ENCODE measurements at regions not wholly inside any gene's neighbourhood (a gene's known extent, or its start where the extent isn't known, plus 50 kb on each side); places are given as distances from the start of the nearest gene placed in this dataset.
"Not testable (repeated sequence)": the region's sequence is repeated elsewhere in the genome, so short reads cannot be mapped to it uniquely, and the experiment has no call there.

DNA sequence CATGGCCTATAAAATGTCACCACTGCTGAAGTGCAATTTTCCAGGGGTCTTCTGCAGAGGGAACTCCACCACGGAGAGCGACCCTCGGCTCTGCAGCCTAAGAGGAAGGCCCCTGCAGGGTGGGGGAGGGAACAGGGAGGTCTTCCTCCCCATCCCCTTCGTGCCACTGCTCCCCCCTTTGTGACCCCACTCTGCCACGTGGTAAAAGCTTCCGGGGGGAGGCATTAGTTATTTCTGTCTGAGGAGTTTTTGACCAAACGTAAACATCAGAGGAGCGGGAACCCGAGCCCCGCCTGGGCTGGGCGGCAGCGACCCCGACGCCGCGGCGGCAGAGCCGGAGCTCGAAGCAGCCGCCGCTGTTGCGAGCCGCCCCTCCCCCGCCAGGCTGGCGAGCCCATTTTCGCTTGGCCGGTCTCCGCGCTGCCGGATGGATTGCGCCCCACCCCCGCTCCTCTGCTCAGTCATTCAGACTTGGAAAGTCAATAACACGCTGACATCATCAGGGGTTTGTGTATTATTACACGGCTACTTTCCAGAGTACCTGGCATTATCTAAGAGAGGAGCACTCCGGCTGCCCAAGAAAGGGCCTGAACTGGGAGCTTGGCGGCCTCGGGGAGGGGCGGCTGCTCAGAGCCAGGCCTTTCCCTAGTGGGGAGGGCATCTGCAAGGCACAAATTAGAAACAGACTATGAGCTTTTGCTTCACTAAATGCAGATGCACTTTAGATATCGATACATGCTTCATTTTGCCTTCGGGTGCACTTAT, 162.5 kb upstream of the TBL1XR1 start:
- DNase-seq: peak; percentile 84

DNA sequence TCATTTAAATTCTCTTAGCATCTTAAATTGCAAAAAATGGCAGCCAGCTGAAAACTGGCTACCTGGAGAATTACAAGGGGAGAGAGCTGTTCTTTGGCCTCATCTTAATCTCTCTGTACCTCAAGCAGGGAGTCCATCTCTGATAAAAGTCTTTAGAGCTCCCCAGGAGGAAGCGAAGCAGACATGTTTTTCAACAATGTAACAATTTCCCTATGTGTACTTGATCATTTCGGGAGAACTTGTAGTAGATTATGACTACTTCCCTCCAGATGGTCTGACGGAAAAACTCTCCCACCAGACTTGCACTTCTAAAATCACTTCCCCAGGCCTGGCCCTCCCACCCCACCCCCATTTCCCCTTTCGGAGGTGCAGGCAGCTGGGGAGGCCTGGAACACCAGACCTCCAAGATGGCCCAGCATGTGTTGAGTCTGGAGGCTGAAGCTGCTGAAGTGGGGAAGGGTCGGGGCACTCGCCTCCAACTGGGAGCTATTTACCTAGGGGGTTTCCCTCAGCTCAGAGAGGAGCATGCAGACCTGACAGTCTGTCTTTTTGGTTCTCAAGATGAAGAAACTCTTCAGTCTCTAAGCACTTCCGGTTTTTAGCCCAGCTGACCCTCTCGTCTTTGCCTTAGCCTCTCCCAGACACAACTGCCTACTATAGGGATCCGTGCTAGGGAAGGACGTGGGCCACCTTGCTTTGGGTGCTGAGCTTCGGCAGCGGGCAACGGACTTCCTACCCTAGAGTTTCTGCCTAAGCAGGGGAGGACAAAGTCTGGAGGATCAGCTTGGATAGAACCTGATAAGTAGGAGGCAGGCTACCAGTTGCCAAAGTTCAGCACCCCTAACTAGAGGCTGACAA, 164.0 kb upstream of the TBL1XR1 start:
- no peak for DNase-seq

DNA sequence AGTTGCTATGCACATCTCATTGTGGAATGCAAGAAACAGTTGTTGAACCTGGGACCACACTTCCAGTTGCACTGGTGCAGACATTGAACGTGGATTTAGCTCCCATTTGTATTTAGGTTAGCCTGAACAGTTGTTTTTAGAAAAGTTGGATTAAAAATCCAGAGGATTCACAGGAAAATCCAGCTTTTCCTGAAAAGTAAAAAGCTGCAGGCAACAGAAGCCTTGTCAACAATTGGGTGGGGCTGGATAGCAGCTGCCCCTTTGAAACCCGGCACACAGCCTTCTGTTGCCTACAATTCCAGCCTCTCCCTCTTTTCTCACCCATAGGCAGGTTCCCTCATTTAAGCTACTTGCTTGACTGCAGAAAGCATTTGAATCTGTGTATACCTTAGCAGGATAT, 165.3 kb upstream of the TBL1XR1 start:
- DNase-seq: peak; percentile 65

DNA sequence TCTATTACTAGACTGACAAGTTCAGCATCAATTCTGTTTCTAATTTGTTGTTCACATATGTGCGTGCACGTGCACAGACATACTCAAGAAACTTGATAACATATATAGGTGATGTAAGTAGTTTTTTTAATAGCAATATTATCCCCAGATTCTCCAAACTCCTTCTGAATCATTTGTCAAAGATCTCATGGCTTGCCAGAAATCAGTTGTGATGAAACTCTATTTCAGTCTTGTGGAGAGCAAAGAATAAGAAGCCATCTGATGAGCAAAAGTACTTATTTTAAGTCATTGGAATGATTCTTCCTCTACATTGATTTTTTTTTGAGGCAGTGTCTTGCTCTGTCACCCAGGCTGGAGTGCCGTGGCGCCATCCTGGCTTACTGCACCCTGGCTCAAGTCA, 167.0 kb upstream of the TBL1XR1 start:
- DNase-seq: no peak

DNA sequence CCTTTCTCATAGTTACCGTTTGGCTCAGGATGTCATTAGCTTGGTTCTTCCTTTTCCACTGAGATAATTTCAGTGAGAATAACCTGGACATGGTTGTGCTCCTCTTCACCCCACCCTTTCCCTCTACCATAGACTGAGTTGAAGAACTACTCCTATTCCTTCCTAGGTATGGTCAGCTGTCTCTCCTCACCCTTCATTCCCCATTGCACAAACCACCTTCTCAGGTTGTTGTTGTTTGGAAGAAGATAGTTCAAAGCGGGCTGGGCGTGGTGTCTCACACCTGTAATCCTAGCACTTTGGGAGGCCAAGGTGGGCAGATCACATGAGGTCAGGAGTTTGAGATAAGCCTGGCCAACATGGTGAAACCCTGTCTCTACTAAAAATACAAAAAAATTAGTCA, 168.0 kb upstream of the TBL1XR1 start:
- DNase-seq: not testable (repeated sequence)

DNA sequence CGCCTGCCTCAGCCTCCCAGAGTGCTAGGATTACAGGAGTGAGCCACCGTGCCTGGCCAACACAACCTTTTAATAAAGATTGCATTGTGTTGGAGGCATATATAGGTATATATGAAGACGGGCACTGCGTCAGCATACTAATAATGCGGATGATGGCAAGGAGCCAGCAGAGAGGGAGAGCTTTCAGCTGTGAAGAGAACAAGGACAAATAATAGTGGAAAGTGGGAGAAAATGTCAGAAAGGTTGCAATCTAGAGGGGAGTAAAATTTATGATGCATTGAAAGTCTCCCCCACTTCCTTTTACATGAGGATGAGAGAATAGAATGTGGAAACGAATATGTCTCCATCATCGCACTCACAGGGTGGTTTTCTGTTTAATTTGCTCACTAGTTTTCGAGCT, 170.5 kb upstream of the TBL1XR1 start:
- no peak for DNase-seq

DNA sequence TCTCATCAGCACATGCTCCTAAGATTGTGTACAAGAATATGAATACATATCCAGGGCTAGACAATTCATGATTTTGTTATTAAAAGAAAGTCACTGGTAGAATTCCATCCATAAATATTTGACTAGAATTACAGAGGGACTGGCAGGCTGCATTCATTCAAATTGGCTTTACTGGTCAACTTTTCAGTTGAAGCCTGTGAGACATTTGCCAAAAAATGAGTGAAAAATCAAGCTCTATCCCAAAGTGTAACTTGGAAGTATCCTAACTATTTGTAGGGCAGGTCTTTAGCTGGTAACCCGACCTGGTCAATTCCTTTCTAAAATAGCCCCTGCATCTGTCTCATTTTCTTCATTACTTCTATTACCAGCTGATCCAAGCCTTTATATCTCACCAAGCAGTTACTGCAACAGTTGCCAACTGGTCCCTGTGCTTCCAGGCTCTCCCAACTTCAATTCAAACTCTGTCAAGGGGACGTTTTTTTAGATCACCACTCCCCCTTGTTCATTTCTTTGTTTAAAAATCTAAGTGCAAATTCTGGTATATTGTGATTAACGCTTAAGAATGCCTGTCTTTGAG, 173.1 kb upstream of the TBL1XR1 start:
- DNase-seq: no peak

DNA sequence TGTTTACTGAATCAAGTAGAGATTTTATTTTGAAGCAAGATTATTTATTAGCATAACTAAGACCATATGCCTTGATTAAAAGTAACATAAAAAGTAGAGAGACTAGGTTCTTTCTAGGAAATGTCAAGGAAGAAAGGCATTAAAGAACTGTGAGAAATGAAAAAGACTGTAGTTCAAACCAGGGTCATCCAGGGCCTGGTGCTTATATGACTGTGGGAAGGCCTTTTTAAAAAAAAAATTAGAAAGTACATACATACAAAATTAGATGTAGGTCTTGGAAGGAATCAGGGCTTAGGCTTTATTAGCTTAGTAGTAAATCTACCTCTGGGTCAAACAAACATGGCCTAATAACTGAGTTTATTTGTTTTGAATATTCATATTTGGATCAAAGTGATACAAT, 173.9 kb upstream of the TBL1XR1 start:
- DNase-seq: no peak

DNA sequence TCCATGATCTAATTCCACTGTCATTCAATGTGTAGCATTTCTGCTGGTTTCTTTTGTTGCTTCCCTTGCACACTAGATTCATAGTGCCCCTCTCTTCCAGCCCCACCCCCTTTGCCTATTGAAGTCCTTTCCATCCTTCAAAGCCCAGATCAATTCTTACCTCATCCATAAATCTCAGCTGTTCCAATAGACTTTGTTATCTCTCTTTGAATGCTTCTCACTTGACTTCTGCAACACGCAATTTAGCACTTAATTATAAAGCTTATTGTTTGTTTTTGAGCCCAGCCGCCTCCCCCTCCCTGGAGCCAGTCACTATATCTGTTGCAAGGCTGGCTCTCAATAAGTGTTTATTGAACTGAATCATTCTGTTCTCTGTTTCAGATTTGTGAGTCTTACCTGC, 174.6 kb upstream of the TBL1XR1 start:
- DNase-seq: peak; percentile 94

DNA sequence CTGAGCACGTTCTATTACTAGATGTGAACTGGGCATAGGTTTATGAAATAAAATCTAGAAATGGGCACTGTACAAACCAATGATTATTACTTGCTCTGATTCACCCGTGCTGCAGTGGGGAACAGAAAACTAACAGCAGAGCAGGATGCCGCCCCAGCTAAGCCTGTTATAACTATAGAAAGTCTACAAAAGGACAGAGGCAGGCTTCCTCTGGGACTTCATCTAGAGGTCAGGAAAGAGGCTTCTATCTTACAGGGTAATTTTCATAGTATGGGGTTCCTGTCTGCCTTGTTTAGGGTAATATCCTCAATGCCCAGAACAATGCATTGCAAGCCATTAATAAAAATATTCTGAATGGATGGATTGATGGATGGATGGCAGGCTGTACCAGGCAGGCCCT, 177.0 kb upstream of the TBL1XR1 start:
- no peak for DNase-seq

DNA sequence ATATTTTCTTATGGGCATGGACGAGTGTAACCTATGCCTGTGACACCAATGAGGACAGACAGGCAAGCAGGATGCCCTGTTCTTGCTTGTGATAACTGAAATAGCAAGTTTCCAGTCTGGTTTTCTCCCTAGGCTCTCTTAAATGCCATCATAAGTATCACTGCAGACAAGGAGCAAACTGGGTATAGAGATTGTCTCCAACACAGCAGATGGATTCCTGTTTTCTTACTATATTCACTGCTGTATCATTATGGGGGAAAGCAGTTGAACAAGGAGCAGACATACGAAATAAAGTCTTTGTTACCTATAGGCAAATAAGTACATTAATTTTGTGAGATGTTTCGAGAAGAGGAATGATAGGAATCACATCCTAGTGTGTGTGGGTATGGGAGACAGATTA, 178.0 kb upstream of the TBL1XR1 start:
- no peak for DNase-seq

DNA sequence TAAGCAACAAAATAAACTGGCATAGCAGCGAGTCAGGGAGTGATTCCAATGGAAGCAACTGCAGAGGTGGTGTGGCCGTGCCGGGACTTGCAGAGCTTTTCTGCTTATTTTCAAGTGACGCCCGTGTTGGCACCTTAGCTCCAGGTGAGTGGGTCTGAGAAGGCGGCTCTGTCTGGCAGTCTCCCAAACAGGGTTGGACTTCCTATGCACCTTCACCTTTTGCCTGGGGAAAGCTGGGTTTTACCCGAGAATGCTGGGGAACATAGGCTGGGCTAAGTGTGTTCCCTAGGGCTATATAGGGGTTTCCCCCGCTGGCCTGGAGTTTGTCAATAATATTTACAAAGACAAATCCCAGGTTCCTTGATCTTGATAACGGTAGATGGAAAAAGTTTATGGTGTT, 179.9 kb upstream of the TBL1XR1 start:
- no peak for DNase-seq

DNA sequence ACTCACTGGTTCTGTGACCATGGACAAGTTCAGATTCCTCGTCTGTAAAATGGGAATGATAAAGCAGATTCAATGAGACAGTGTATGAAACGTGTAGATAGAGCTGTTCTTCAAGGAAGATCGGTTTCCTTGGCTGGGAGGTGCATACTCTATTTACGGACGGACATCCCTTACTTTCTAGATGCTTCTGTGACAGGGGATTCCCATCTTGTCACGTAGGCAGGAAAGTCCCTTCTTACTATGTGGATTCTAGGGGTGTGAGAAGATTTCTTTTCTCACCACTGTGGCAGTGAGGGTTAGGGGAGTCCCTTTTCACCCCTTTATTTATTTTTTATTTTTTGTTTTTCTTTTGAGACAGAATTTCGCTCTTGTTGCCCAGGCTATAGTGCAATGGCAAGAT, 180.9 kb upstream of the TBL1XR1 start:
- no peak for DNase-seq

DNA sequence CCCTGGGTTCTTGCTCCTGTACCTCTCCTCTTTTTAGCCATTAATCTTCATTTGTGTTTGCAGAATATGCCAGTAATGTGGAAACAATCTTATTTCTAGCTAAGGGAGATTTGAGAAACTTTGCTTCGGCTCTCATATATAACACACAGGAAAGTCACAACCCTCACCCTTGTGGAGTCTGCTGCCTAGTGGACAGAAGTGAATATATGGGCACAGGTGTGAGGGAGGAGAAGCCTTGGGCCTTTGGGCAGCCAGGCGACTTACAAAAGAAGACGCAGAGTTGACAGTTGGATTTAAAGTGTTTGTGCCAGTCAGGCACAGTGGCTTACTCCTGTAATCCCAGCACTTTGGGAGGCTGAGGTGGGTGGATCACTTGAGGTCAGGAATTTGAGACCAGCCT, 181.8 kb upstream of the TBL1XR1 start:
- DNase-seq: no peak

DNA sequence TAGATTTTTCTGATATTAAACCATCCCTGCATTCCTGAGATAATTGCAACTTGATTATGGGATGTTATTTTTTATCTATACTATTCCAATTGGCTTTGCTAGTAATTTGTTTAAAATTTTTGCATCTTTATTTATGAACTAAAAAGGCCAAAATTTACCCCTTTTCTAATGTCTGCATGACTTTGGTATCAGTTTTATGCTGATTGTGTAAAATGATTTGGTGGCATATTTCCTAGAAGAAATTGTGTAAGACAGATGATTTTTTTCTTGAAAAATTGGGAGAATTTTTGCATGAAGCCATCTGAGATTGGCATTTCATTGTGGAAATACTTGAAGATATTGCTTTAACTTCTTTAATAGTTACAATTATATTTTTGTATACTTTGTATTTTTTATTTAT, 183.8 kb upstream of the TBL1XR1 start:
- no peak for DNase-seq

DNA sequence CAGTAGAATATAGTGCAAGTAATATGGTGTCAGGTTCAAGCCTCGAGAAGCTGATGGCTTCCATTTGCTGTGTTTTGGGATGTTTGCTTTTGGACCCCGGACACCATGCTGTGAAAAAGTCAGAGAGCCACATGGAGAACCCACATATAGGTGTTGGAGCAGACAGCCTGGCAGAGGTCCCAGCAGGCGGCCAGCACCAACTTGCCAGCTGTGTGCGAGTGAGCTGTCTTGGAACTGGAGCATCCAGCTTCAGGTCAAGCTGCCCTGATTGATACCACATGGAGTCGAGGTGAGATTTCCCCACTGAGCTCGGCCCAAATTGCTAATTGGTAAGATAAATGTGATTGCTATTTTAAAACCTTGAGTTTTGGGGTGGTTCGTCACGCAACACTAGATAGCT, 185.7 kb upstream of the TBL1XR1 start:
- DNase-seq: no peak

DNA sequence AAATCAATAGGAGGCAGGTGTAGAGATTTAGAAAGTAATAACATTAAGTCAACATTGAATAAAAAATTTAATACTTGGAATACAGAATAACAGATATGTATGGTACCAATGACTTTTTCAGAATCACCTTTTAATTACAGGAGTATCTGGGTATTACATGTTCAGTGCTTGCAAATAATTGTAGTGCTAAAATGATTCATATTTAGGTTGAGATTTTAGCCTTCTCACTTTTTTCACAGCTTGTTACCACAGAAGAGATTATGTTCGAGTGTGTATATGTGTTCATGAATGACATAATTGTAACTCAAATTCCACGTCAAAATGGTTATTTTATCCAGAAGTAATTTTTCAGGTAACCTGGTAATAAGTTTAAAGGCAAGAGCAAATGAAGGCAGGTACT, 187.9 kb upstream of the TBL1XR1 start:
- DNase-seq: no peak

DNA sequence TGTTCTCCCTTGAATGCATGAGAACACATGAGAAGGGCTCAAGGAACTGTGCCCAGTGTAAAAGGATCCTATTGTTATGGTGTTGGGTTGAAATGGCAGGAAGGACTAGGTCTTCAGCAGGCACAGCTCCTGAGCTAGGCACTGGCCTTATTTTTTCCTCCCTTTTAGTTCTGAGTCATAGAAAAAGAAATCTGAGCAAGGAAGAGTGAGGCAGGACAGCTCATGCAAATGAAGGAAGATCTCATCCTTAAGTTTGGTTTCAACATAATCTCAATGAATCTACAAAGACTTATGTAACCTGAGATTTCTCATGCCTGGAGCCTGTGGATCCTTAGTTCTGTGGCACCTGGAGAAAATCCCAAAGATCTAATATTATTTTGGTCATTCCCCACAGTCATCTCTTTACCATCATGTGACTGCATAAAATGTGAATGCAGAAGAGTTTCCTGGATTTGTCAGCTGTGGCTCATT, 188.6 kb upstream of the TBL1XR1 start:
- DNase-seq: no peak

DNA sequence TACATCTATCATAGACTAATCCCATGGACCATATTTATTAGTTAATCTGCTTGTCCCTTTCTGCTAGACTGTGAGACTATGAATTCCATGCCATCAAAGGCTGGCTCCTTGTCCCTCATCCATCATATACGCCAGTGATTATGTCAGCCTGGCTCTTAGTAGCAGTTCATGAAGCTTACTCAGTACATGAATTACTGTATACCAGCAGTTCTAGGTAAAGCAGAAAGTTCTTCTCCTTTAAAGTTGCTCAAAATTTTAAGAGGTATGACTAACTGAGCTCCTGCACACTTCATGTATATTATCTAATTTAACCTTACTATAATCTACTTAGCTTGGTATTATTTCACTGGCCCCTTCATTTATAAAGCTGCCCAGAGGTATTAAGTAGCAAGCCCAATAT, 190.9 kb upstream of the TBL1XR1 start:
- DNase-seq: no peak

DNA sequence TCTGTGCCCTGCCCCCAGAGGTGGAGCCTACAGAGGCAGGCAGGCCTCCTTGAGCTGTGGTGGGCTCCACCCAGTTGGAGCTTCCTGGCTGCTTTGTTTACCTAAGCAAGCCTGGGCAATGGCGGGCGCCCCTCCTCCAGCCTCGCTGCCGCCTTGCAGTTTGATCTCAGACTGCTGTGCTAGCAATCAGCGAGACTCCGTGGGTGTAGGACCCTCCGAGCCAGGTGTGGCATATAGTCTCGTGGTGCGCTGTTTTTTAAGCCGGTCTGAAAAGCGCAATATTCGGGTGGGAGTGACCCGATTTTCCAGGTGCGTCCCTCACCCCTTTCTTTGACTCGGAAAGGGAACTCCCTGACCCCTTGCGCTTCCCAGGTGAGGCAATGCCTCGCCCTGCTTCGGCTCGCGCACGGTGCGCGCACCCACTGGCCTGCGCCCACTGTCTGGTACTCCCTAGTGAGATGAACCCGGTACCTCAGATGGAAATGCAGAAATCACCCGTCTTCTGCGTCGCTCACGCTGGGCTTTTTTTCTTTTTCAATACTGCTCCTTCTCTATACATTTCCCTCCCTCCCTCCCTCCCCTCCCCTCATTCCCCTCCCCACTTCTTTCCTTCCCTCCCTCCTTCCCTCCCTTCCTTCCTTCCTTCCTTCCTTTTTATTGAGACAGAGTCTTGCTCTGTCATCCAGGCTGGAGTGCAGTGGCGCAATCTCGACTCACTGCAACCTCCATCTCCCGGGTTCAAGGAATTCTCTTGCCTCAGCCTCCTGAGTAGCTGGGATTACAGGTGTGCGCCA, 197.1 kb upstream of the TBL1XR1 start:
- DNase-seq: not testable (repeated sequence)

DNA sequence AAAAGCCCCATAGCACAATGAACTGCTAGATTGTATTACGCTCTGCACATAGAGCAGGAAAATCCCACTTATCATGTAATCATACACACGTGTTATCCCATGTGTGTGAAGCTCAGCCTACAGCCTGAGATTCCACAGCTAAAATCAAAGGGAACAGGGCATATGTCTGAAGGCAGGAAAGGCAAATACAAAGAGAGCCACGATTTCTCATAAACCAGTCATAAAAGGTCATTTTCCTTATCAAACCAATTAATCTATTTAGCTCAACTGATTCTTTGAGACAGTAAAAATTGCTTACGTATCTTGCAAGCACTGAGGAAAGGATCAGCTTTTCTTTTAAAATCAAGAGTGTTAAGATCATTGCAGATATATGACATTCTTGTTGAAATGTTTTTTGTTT, 199.5 kb upstream of the TBL1XR1 start:
- DNase-seq: no peak

DNA sequence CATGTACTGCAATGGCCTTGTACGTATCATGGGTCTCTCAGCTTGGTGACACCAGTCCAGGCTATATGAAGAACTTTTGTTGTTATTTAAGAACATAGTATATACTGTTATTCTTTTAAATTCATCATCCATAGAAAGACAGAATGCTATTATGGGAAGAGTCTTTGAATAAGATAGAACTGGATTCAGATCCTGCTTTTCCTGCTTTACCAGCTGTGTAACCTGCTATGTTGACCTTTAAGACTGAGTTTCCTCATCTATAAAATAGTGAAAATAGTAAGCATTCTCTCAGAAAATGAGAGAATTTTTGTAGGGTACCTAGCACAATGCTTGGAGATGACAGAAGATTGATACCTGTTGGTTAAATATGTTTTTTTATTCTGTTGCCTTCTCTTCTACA, 204.1 kb upstream of the TBL1XR1 start:
- DNase-seq: no peak

DNA sequence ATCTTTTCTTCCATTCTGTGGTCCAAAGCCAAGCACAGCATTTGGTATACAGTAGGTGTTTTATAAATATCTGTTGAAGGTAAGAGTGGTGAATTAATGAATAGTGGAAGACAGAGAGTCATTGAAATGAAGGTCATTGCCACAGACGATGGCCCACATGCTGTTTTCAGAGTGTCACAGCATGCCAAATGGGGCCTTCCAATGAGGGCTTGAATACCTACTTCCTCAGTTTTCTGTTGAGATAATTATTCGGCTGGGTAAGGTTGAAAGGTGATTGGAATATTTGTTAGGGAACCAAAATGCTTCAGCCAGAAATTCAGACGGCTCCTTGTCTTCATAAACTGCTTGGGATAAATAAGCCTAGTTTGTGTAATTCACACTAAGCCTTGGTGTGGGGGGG, 205.3 kb upstream of the TBL1XR1 start:
- no peak for DNase-seq
